ENCODE measurements at regions not wholly inside any gene's neighbourhood (a gene's known extent, or its start where the extent isn't known, plus 50 kb on each side); places are given as distances from the start of the nearest gene placed in this dataset.
A peak's percentile ranks its signal among the peaks of the same experiment; 100 is the strongest.

DNA sequence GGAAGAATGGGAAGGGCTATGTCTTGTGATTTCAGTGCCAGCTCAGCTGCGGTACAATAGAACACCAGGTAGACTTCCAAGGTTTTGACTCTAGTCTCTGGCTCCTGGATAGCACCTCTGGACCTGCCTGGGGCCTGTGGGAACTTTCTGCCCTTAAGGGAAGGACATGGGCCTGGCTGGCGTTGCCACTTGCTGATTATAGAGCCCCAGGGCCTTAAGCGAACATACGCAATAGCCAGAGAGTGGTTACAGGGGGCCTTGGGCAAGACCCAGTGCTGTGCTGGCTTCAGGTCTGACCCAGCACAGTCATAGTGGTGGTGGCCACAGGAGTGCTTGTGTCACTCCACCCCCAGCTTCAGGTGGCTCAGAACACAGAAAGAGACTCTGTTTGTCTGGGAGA lies 131.1 kb upstream of the COL21A1 start:
- in situ Hi-C loops (cut with HindIII; ENCODE audit: extremely low pct_ligation_motif_present, low pct_unique_long_range_greater_than_20kb) = no loop called here
- TF ChIP-seq XRCC5 (optimal IDR thresholded peaks at IDR 0.05; ENCODE audit: low read length) = no peak
- TF ChIP-seq, protein P1, sequence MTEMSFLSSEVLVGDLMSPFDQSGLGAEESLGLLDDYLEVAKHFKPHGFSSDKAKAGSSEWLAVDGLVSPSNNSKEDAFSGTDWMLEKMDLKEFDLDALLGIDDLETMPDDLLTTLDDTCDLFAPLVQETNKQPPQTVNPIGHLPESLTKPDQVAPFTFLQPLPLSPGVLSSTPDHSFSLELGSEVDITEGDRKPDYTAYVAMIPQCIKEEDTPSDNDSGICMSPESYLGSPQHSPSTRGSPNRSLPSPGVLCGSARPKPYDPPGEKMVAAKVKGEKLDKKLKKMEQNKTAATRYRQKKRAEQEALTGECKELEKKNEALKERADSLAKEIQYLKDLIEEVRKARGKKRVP (CRISPR knock-in tag; IDR thresholded peaks at IDR 0.05) = no peak
- no peak for TF ChIP-seq ZNF720 (CRISPR knock-in tag; IDR thresholded peaks at IDR 0.05)
- no peak for TF ChIP-seq ZNF598 (CRISPR knock-in tag; IDR thresholded peaks at IDR 0.05; ENCODE audit: borderline replicate concordance)

DNA sequence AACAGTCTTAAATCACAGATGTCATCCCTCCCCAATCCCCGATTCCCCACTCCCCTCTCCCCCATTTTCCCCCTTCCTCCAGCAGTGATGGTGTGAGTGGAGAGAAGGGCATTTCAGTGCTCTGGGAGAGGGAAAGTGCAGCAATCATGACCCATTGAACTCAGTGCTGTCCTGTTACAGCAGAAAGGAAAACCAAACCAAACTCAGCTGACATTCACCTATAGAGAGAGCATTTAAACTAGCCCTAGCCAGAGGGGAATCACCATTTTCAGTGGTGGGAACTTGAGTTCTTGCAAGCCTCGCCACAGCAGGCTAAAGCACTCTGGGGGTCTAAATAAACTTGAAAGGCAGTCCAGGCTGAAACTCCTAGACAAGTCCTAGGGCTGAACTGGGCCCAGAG lies 129.9 kb upstream of the COL21A1 start:
- ChIA-PET POLR2A (no interaction called here), CTCF (ENCODE audit: low intra/inter-chr PET ratio, low total read pairs) (no interaction called here)
- intact Hi-C loops (cut with micrococcal nuclease; ENCODE audit: unreplicated experiment) (no loop called here), in situ Hi-C loops (cut with HindIII; ENCODE audit: extremely low pct_ligation_motif_present, low pct_unique_long_range_greater_than_20kb) (no loop called here)
- TF ChIP-seq ZNF7 (CRISPR knock-in tag; IDR thresholded peaks at IDR 0.05) (peak; percentile 76), ZNF232 (CRISPR knock-in tag; IDR thresholded peaks at IDR 0.05; ENCODE audit: borderline replicate concordance) (no peak), SYNCRIP (IDR thresholded peaks at IDR 0.05; ENCODE audit: insufficient read depth, low read depth, low read length) (no peak), MBD4 (IDR thresholded peaks at IDR 0.05; ENCODE audit: borderline replicate concordance, low read length) (no peak)
- TF ChIP-seq, protein P2, sequence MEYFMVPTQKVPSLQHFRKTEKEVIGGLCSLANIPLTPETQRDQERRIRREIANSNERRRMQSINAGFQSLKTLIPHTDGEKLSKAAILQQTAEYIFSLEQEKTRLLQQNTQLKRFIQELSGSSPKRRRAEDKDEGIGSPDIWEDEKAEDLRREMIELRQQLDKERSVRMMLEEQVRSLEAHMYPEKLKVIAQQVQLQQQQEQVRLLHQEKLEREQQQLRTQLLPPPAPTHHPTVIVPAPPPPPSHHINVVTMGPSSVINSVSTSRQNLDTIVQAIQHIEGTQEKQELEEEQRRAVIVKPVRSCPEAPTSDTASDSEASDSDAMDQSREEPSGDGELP (IDR thresholded peaks at IDR 0.05; ENCODE audit: borderline replicate concordance, low read depth) = 0 out of 2 replicates have a peak, but pooled peaks have one; percentile 9
- H3K9me3 ChIP-seq (ENCODE audit: low read length) = no peaks in the 10 kb centered on the region
- no peak overlapping the region for H2AFZ ChIP-seq (ENCODE audit: low read length)
- H3K27ac ChIP-seq (ENCODE audit: extremely low read length, insufficient read depth, low read length) = no peak overlapping the region
- H3K9ac ChIP-seq (ENCODE audit: insufficient read depth, low read depth, low read length) = no peak overlapping the region
- no peaks in the 10 kb centered on the region for H4K20me1 ChIP-seq (ENCODE audit: insufficient read depth, low read length)
- BruUV-seq (replicated peaks) = no TSS peak
- no peaks in the 10 kb centered on the region for H3K79me2 ChIP-seq (ENCODE audit: insufficient read depth, low read length)
- no peaks in the 10 kb centered on the region for H3K27me3 ChIP-seq (ENCODE audit: control insufficient read depth in 1 of 2, insufficient read depth in 2 of 2, low read length in 2 of 2)
- no peak overlapping the region for H3K4me2 ChIP-seq (ENCODE audit: low read depth, low read length)
- no peak for DNase-seq (ENCODE audit: low spot score)
- no peaks in the 10 kb centered on the region for H3K36me3 ChIP-seq (replicated peaks in 1 of 2; ENCODE audit: control insufficient read depth in 1 of 2, insufficient read depth in 2 of 2, low read length in 2 of 2)
- peaks cover 53% of the 10 kb centered on the region for H3K4me1 ChIP-seq (ENCODE audit: insufficient read depth, low read length)
- WGBS (ENCODE audit: low lambda C conversion rate) = 92% methylated on average over 2 of the region's 2 CpGs
- H3K4me3 ChIP-seq (replicated peaks in 1 of 3; ENCODE audit: insufficient read depth in 1 of 3, low read depth in 2 of 3, low read length in 3 of 3) = no peak overlapping the region
- peak; percentile 58 for ATAC-seq
- FAIRE-seq = no peak

More for the DNA sequence above, 131.1 kb upstream of the COL21A1 start:
- H3K27me3 ChIP-seq (ENCODE audit: control insufficient read depth in 1 of 2, insufficient read depth in 2 of 2, low read length in 2 of 2) = no peaks in the 10 kb centered on the region
- intact Hi-C loops (cut with micrococcal nuclease; ENCODE audit: unreplicated experiment) = no loop called here
- peaks cover 60% of the 10 kb centered on the region for H3K4me1 ChIP-seq (ENCODE audit: insufficient read depth, low read length)
- H3K9me3 ChIP-seq (ENCODE audit: low read length) = no peaks in the 10 kb centered on the region
- H3K36me3 ChIP-seq (replicated peaks in 1 of 2; ENCODE audit: control insufficient read depth in 1 of 2, insufficient read depth in 2 of 2, low read length in 2 of 2) = no peaks in the 10 kb centered on the region
- no peak overlapping the region for H2AFZ ChIP-seq (ENCODE audit: low read length)
- DNase-seq (ENCODE audit: low spot score) (no peak), ATAC-seq (no peak), FAIRE-seq (no peak)
- no peak overlapping the region for H3K27ac ChIP-seq (ENCODE audit: extremely low read length, insufficient read depth, low read length)
- no peak overlapping the region for H3K9ac ChIP-seq (ENCODE audit: insufficient read depth, low read depth, low read length)
- H4K20me1 ChIP-seq (ENCODE audit: insufficient read depth, low read length) = no peaks in the 10 kb centered on the region
- no peaks in the 10 kb centered on the region for H3K79me2 ChIP-seq (ENCODE audit: insufficient read depth, low read length)
- CTCF ChIA-PET (ENCODE audit: low intra/inter-chr PET ratio, low total read pairs) = no interaction called here
- 96% methylated on average over 3 of the region's 4 CpGs for WGBS (ENCODE audit: low lambda C conversion rate)
- POLR2A ChIA-PET = interaction anchor here (1.4 kb wide), 1 partner anchor 20 kb away, joined by 3 read pairs; no protein-coding TSS in a partner anchor
- no peak overlapping the region for H3K4me2 ChIP-seq (ENCODE audit: low read depth, low read length)
- no peak overlapping the region for H3K4me3 ChIP-seq (replicated peaks in 1 of 3; ENCODE audit: insufficient read depth in 1 of 3, low read depth in 2 of 3, low read length in 3 of 3)
- BruUV-seq (replicated peaks) = no TSS peak

Data from HepG2 (cell line).